C4-2B (cell line): ENCODE measurements at regions not wholly inside any gene's neighbourhood (a gene's known extent, or its start where the extent isn't known, plus 50 kb on each side); places are given as distances from the start of the nearest gene placed in this dataset.
A peak's percentile ranks its signal among the peaks of the same experiment; 100 is the strongest.

Source experiments
- H3K27ac ChIP-seq: fragments of 450-650 bp; 2 replicates; pipeline ENCODE4 v1.5.1; 2017
- CTCF ChIP-seq: fragments of 450-650 bp; conservative IDR thresholded peaks from 2 replicates; pipeline ENCODE4 v1.5.1; 2017; ENCODE audit warnings: mild to moderate bottlenecking
- ZFX ChIP-seq: fragments of 450-650 bp; IDR thresholded peaks from 2 replicates; pipeline ENCODE4 v1.6.1; 2017

GRCh38 chr10:78910021-78910420, 158.7 kb upstream of the ZMIZ1 start:
- H3K27ac ChIP-seq = no peak overlapping the region
- no peak for TF ChIP-seq ZFX
- no peak for TF ChIP-seq CTCF

DNA sequence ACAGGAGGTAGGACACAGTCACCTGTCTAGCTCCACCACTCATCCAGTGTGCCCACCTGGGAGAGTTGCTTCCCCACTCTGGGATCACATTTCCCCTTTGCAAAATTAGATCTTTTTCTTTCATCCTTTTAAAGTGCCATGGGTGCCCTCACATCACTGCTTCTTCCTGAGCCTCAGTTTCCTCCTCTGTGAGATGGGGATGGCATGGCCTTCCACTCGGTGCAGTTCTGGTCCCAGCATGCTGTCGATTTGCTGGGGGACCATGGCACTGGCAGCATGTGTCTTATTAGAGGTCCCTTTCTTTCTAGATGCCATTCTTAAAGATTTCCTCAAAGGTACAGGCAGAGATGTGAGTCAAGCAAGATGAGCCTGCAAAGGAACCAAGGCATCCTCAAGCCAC, 158.3 kb upstream of the ZMIZ1 start:
- TF ChIP-seq ZFX (no peak), CTCF (no peak)
- H3K27ac ChIP-seq = peak overlapping the region; percentile 34; the same call in 1 of the 2 replicates

DNA sequence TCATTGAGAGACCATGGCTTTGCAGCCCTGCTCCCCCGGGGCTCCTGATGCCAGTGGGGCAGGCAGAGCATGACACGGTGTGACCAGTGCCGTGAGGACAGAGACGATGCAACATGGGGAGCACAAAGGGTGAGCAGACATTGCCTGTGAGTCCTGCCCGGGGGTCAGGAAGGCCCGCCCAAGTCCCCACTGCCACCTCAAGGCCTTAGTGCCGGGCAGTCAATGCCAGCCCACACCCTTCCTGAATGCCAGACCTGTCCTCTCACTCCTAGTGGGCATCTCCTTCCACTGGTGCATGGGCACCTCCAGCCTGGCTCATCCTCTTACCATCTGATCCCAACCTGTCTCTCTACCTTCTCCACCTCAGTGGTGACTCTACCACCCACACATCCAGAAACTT, 157.9 kb upstream of the ZMIZ1 start:
- TF ChIP-seq ZFX (no peak), CTCF (no peak)
- H3K27ac ChIP-seq = peak overlapping the region; percentile 34

GRCh38 chr10:78911533-78912340, 157.0 kb upstream of the ZMIZ1 start:
- peak overlapping the region; percentile 34 for H3K27ac ChIP-seq
- TF ChIP-seq ZFX (no peak), CTCF (no peak)

- H3K27ac ChIP-seq = peak overlapping the region; percentile 34
- TF ChIP-seq ZFX (no peak), CTCF (no peak)
These were observed 156.2 kb upstream of the ZMIZ1 start for GRCh38 chr10:78912361-78913218.

DNA sequence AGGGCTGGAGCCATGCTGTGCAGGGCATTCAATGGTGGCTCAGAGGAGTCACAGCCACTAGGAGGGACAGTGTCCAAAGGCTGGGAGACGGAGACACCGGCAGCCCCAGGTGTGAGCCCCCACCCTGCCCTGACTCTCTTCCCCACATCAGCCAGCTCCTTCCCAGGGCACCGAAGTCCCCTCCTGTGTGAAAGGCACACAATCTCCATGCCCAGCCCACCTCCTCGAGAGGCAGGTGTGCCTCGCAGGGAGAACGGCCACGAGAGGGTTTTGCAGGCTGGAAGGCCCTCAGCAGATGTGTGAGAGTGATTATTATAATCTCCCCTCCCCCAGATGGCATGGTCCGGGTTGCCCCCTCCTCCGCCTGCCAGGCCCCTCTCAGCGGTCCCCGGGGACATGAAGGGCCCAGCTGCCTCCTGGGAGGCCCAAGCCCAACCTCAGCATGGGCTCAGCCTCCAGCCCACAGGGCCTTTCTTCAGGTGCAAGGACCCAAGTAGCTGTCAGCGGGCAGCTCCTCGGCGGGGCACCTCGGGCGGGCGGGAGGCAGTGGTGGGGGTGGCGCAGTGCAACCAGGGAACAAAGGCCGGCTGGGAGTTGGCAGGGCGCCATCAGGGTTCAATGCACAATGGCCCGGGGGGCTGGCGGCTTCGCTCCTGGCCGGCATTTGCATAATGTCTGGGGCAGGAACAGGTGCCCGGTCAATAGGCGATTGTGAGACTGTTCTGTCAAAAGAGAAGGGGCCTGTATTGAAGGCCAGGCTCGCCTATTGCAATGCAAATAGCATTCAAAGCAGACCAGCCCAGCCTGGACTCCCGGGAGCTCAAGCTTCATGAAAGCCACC, 155.3 kb upstream of the ZMIZ1 start:
- no peak overlapping the region for H3K27ac ChIP-seq
- no peak for TF ChIP-seq CTCF
- TF ChIP-seq ZFX = no peak

GRCh38 chr10:78914060-78914378, 154.7 kb upstream of the ZMIZ1 start:
- TF ChIP-seq ZFX (no peak), CTCF (no peak)
- H3K27ac ChIP-seq = no peak overlapping the region
